A172 (cell line): ENCODE measurements at regions not wholly inside any gene's neighbourhood (a gene's known extent, or its start where the extent isn't known, plus 50 kb on each side); places are given as distances from the start of the nearest gene placed in this dataset.
A peak's percentile ranks its signal among the peaks of the same experiment; 100 is the strongest.

ENCODE experiments used
- DNase-seq: peaks from one replicate; pipeline ENCODE4 v3.0.0-alpha.2; 2015; ENCODE audit warnings: low spot score

GRCh38 chr3:54071601-54072000, 50.8 kb upstream of the CACNA2D3 start:
- peak; percentile 10 for DNase-seq

DNA sequence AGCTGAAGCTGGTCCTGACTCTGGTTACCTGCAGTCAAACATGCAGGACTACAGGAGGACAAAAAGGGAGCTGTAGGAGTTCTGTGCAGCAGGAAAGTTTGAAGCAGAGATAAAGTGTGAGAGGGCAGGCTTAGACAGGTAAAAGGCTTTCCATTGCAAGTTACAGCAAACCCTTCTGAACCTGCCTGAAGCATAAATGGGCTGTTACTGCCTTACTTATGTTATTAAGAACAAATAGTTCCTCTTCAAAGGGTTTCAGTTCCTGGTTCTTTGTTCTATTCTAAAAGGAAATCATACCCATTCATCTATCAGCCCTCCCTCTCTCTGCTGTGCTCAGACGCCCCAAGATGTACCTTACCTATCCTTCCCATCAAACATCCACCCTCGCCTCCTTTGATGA, 52.4 kb upstream of the CACNA2D3 start:
- no peak for DNase-seq

- no peak for DNase-seq
Observed at GRCh38 chr3:54067055-54067698, 55.2 kb upstream of the CACNA2D3 start.

DNA sequence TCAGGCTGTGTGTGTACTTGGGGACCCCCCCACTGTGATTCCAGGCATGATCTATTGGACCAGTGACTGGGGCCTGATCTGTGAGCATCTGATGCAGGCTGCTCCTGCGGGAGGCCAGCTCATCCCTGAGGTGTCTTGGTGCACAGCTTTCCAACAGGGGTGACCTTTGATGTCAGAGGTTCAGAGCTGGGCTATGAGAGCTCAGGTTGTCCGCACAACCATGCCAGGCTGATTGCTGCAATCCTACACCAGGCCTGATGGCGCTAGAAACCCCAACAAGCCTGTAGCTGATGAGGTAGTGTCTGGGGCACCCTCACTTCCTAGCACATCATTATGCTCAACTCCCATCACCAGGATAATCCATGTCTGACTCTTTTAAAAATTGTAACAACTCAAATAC, 56.1 kb upstream of the CACNA2D3 start:
- no peak for DNase-seq

- no peak for DNase-seq
Observed at GRCh38 chr3:54065586-54065985, 56.8 kb upstream of the CACNA2D3 start.

DNA sequence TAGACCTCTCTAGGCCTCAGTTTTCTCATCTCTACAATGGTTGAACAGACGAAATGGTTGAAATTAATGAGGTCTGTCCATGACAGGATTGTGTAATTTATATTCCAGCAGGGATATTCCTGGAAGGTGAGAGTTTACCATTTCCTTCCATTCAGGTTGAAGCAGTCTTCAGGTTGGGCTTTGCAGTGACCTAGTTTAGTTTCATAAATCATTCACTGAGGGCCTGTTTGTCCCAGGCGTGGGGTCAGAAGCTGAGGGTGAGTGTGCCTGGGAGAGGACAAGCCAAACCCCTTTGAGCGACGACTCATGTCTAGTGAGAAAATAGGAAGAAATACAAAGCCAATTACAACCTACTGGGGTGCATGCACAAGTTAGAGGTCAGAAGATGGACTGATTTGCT, 57.2 kb upstream of the CACNA2D3 start:
- no peak for DNase-seq

- DNase-seq: no peak
Observed at GRCh38 chr3:54064486-54064885, 57.9 kb upstream of the CACNA2D3 start.

GRCh38 chr3:54062546-54062945, 59.8 kb upstream of the CACNA2D3 start:
- DNase-seq: no peak

DNA sequence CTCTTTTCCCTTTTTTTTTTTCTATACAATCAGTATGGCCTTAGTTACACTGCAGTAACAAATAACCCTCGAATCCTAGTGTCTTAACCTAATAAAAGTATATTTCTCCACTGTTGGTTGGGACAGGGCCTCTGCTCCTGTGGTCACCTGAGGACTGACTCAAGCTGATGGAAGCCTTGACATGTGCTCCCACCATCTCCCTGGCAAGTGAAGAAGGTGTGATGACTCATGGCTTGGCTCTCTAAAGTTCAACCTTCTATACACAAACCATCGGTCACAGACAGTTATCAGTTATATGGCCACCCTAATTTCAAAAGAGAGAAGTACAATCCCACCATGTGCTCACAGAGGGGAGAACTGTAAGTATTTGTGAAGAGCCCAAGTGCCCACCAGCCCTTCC, 65.8 kb upstream of the CACNA2D3 start:
- peak; percentile 28 for DNase-seq

DNA sequence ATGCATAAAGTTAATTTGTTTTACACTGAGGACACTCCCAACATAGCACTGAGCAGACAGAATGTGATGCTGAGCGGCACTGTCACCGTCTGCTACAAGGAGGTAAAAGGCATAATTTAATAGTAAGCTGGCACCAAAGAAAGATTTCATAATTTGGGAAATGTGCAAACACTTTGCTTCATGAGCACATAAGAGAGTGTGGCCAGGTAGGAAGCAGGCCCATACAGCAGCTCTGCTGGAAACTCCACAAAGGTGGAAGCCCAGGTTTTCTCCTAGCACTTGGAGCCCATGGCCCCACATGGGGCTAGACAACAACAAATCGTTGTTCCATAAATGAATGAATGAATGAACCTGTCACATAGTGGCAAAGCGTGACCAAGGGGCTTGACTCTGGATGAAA, 68.5 kb upstream of the CACNA2D3 start:
- DNase-seq: no peak

DNA sequence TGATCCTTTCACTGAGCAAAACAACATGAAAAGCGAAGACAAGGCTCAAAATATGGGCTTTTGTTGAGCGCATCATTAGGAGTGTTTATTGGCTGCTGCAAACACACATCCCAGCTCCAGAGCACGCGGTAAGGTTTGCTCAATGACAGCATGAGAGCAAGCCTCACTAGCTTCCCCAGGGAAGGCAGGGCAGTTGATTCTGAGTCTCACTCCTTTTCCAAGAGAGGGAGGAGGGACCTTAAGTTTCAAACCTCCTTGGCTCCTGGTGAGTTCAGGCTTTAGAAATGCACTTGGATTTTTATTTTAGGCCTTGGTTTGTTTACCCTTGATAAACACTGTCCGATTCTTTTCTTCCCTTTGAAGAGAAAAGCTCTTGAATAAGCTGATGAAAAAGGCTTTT, 69.1 kb upstream of the CACNA2D3 start:
- DNase-seq: no peak

- peak; percentile 2 for DNase-seq
Observed at GRCh38 chr3:54047568-54047967, 74.8 kb upstream of the CACNA2D3 start.

GRCh38 chr3:54046641-54047214, 75.6 kb upstream of the CACNA2D3 start:
- peak; percentile 81 for DNase-seq

GRCh38 chr3:54045061-54045815, 77.1 kb upstream of the CACNA2D3 start:
- no peak for DNase-seq

- DNase-seq: no peak
Observed at GRCh38 chr3:54042259-54042823, 80.0 kb upstream of the CACNA2D3 start.

- DNase-seq: no peak
Observed at GRCh38 chr3:54040476-54040875, 81.9 kb upstream of the CACNA2D3 start.

- DNase-seq: no peak
Observed at GRCh38 chr3:54038391-54038790, 84.0 kb upstream of the CACNA2D3 start.

DNA sequence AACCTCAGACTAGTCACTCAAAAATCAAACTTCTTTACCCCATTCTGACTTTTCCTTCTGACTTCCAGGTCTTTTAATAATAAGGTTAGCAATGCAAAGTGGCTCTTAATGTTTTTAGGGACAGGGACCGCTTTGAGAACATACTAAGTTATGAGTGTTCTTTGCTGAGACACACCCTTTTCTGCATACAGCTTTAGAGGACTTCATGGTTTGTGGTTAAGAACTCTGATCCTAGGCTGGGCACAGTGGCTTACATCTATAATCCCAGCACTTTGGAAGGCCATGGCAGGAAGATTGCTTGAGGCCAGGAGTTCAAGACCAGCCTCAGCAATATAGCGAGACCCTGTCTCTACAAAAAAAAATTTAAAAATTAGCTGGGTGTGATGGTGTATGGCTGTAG, 85.8 kb upstream of the CACNA2D3 start:
- DNase-seq: no peak

- DNase-seq: no peak
Observed at GRCh38 chr3:54034971-54035370, 87.4 kb upstream of the CACNA2D3 start.

DNA sequence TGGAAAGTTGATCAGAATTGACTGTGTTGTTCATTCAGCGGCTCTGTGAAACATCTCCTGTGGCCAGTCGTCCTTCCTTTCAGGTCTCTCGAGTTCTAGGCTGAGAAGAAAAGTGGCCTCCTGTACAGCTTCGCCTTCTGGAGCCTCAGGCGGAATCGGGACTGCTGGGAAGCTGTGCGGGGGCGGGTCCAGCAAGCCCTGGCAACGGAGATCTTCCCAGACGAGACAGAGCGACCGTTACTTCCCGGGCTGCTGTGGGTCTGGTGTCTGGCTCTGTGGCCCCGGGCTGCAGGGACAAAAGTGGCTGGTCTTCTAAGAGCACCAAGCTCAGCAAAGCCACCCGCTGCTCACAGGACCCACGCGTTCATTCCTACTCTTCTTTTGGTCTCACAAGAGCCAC, 88.6 kb upstream of the CACNA2D3 start:
- no peak for DNase-seq

DNA sequence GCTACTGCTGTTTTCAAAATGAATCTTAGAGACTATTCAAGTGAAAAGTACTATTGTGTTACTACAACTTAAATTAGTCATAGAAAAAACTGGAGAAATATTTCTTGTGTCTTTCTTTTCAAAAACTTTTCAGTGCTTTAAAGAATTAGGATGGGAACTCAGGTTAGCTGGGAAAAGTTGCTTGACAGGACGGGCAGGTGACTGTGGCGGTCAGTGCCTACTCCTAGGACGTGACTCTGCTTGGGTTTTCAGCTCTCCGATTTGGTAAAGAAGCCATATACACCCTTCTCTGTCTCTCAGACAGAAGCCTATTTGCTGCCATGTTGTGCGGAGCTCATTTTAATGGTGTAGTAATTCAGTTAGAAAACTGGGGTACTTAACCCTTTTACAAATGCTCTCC, 89.8 kb upstream of the CACNA2D3 start:
- DNase-seq: no peak

GRCh38 chr3:54028372-54028771, 94.0 kb upstream of the CACNA2D3 start:
- no peak for DNase-seq

- no peak for DNase-seq
Observed at GRCh38 chr3:54026543-54026942, 95.8 kb upstream of the CACNA2D3 start.
